GM18499 (cell line): ENCODE measurements at regions not wholly inside any gene's neighbourhood (a gene's known extent, or its start where the extent isn't known, plus 50 kb on each side); places are given as distances from the start of the nearest gene placed in this dataset.
"Not testable (repeated sequence)": the region's sequence is repeated elsewhere in the genome, so short reads cannot be mapped to it uniquely, and the experiment has no call there.

Experiments used
- ATAC-seq: cut with Tn5 transposase; IDR thresholded peaks from one replicate; pipeline ENCODE4 v1.9.1; 2021; ENCODE audit warnings: moderate number of reproducible peaks; ENCODE audit not compliant: insufficient read depth, unreplicated experiment

GRCh38 chr1:78240755-78241154 lies 195.0 kb downstream of the GIPC2 start:
- no peak for ATAC-seq

GRCh38 chr1:78247079-78247478 lies 201.3 kb downstream of the GIPC2 start:
- ATAC-seq: no peak

- ATAC-seq: no peak
Observed at GRCh38 chr1:78250201-78250600, 204.4 kb downstream of the GIPC2 start.

- no peak for ATAC-seq
Observed at GRCh38 chr1:78254517-78254916, 208.8 kb downstream of the GIPC2 start.

- no peak for ATAC-seq
Observed at GRCh38 chr1:78255383-78255782, 209.6 kb downstream of the GIPC2 start.

GRCh38 chr1:78255846-78256245 lies 210.1 kb downstream of the GIPC2 start:
- ATAC-seq: no peak

- ATAC-seq: no peak
Observed at GRCh38 chr1:78263459-78263858, 217.7 kb downstream of the GIPC2 start.

- ATAC-seq: no peak
Observed at GRCh38 chr1:78263946-78264345, 218.2 kb downstream of the GIPC2 start.

- ATAC-seq: no peak
Observed at GRCh38 chr1:78267513-78268218, 221.9 kb downstream of the GIPC2 start.

GRCh38 chr1:78269591-78269990 lies 221.2 kb upstream of the PTGFR start:
- no peak for ATAC-seq

- not testable (repeated sequence) for ATAC-seq
Observed at GRCh38 chr1:78271423-78271822, 219.4 kb upstream of the PTGFR start.

- ATAC-seq: no peak
Observed at GRCh38 chr1:78274814-78275213, 216.0 kb upstream of the PTGFR start.

GRCh38 chr1:78275456-78275855 lies 215.3 kb upstream of the PTGFR start:
- no peak for ATAC-seq

- no peak for ATAC-seq
Observed at GRCh38 chr1:78275906-78276685, 214.7 kb upstream of the PTGFR start.

- peak; percentile 72 for ATAC-seq
Observed at GRCh38 chr1:78277253-78277652, 213.5 kb upstream of the PTGFR start.

- no peak for ATAC-seq
Observed at GRCh38 chr1:78279051-78279450, 211.7 kb upstream of the PTGFR start.

- no peak for ATAC-seq
Observed at GRCh38 chr1:78280626-78281025, 210.1 kb upstream of the PTGFR start.

GRCh38 chr1:78281580-78281979 lies 209.2 kb upstream of the PTGFR start:
- no peak for ATAC-seq

- no peak for ATAC-seq
Observed at GRCh38 chr1:78283691-78284090, 207.1 kb upstream of the PTGFR start.

GRCh38 chr1:78284354-78284753 lies 206.4 kb upstream of the PTGFR start:
- ATAC-seq: no peak

- ATAC-seq: no peak
Observed at GRCh38 chr1:78286686-78287085, 204.1 kb upstream of the PTGFR start.

- ATAC-seq: no peak
Observed at GRCh38 chr1:78289603-78290002, 201.2 kb upstream of the PTGFR start.
